ENCODE measurements at regions not wholly inside any gene's neighbourhood (a gene's known extent, or its start where the extent isn't known, plus 50 kb on each side); places are given as distances from the start of the nearest gene placed in this dataset.

DNA sequence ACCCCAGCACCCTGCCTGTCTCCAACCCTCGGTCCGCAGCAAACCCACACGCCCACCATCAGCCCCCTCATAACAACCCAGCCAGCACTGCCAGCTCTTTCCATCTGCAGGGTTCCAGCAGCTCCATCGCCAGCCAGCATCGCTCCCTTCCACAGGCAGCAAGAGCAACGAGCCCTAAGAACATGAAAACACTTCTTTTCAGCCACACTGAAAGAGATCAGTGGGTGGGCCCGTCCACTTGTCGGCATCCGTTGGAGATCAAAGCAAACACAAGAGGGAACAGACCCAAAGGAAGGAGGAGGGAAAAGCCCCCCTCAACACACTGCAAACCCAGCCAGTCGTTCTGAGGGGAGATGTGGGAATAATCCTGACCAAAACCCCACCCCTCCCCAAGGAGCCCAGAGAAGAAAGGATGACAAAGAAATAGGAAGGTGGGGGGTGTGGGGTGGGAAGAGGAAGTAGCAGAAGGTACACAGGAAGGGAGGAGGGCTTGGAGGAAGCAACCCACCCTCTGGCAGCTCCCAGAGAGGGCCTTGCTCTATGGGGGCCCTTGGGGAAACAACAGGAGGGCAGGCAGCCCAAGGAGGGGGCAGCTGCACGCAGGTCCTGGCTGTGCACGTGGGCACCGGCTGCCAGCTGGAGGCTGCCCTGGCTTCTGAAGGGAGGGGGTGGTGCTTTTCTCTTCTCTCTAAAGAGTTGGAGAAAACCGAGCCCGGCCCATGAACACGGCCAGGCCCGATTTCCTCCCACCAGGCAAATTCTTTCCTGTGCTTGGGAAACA, 473.6 kb upstream of the PROK2 start:
- DNase-seq (ENCODE audit: low spot score): no peak
- TF ChIP-seq CTCF (conservative IDR thresholded peaks at IDR 0.05; ENCODE audit: low read depth): no peak
- POLR2A ChIA-PET (ENCODE audit: low non-redundant PET): no interaction called here
- CTCF ChIA-PET: no interaction called here
- H3K27ac ChIP-seq: no peak overlapping the region

- no peak for DNase-seq (ENCODE audit: low spot score)
- POLR2A ChIA-PET (ENCODE audit: low non-redundant PET): no interaction called here
- CTCF ChIA-PET: no interaction called here
- H3K27ac ChIP-seq: no peak overlapping the region
- no peak for TF ChIP-seq CTCF (conservative IDR thresholded peaks at IDR 0.05; ENCODE audit: low read depth)
Observed at GRCh38 chr3:72257738-72258137, 472.8 kb upstream of the PROK2 start.

- ChIA-PET POLR2A (ENCODE audit: low non-redundant PET) (no interaction called here), CTCF (no interaction called here)
- DNase-seq (ENCODE audit: low spot score): no peak
Observed at GRCh38 chr3:72257203-72257602, 472.3 kb upstream of the PROK2 start.

GRCh38 chr3:72256716-72257115, 471.8 kb upstream of the PROK2 start:
- ChIA-PET CTCF (no interaction called here), POLR2A (ENCODE audit: low non-redundant PET) (no interaction called here)
- peak overlapping the region; percentile 64; the same call in 1 of the 2 replicates for H3K27ac ChIP-seq
- no peak for TF ChIP-seq CTCF (conservative IDR thresholded peaks at IDR 0.05; ENCODE audit: low read depth)
- no peak for DNase-seq (ENCODE audit: low spot score)

More at GRCh38 chr3:72257203-72257602, 472.3 kb upstream of the PROK2 start:
- TF ChIP-seq CTCF (conservative IDR thresholded peaks at IDR 0.05; ENCODE audit: low read depth): no peak
- H3K27ac ChIP-seq: no peak overlapping the region

DNA sequence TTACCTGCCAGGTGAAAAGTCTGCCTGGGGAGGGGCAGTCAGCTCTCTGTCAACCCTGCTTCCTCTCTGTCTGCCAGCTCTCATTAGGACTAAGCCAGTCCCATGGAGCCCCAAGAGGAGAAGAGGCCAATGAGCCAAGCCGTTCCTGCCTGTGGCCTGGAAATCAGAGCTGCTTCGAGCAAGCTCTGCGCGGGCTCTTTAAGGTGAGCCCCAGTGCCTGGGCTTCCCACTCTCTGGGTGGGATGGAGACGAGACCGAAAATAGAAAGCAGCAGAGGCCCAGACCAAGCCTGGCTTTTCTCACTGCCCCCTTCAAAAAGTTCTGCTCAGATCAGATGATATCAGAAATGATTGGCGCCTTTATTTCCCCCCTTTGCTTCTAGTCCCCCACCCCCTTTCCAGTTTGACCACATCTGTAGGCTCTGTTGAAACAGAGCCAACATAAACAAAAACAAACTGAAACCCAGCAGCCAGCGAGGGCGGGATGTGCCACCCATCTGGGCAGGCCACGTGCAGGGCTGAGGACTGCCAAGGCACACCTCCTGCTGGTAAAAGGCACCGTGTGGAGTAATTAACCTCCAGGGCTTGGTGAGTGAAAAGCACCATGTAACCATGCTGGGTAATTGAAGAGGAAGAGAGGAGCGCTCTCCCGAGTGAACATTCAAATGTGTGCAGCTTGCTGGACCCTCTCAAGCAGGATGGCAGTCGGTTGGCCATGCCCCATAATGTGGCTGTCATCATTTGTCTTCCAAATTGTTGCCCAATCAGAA, 471.0 kb upstream of the PROK2 start:
- H3K27ac ChIP-seq: peak overlapping the region; percentile 64
- POLR2A ChIA-PET (ENCODE audit: low non-redundant PET): no interaction called here
- CTCF ChIA-PET: no interaction called here
- TF ChIP-seq CTCF (conservative IDR thresholded peaks at IDR 0.05; ENCODE audit: low read depth): no peak
- peak; percentile 51 for DNase-seq (ENCODE audit: low spot score)

DNA sequence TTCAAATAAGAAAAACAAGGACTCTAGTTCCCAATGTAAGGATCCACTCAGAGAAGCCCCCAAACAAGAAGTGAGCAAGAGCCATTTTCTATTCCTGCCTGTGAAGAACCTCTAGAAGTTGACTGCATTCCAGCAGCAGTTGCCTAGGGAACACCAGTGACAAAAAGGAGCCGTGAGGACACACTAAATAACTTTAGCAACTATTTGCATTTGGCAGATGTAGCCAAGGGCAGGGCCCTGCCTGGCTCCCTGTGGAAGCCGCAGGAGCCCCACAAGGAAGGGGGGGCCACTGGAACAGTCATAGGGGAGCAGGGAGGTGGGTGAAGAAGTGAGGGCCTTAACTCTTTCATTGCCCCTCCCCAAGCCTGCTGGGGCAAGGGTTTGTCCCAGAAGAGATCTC, 470.2 kb upstream of the PROK2 start:
- TF ChIP-seq CTCF (conservative IDR thresholded peaks at IDR 0.05; ENCODE audit: low read depth): no peak
- peak overlapping the region; percentile 64 for H3K27ac ChIP-seq
- ChIA-PET POLR2A (ENCODE audit: low non-redundant PET) (no interaction called here), CTCF (no interaction called here)
- DNase-seq (ENCODE audit: low spot score): no peak
